Neural progenitor cell (in vitro differentiated cells): ENCODE measurements at regions not wholly inside any gene's neighbourhood (a gene's known extent, or its start where the extent isn't known, plus 50 kb on each side); places are given as distances from the start of the nearest gene placed in this dataset.

Experiments used
- DNase-seq: peaks from one replicate; pipeline ENCODE4 v3.0.0-alpha.2; 2016; ENCODE audit warnings: low spot score
- H2AFZ ChIP-seq: fragments of 200-600 bp; sonication (generic); replicated peaks from 2 replicates; pipeline ENCODE4 v1.6.1; 2016; ENCODE audit warnings: antibody characterized with exemption
- H3F3A ChIP-seq: fragments of 200-600 bp; sonication (generic); 2 replicates; pipeline ENCODE4 v1.6.1; 2016; ENCODE audit warnings: antibody characterized with exemption, low read depth
- H3K27ac ChIP-seq: fragments of 200-600 bp; sonication (generic); 2 replicates; pipeline ENCODE4 v1.5.1; 2016; ENCODE audit warnings: mild to moderate bottlenecking
- H3K27me3 ChIP-seq: fragments of 200-600 bp; sonication (generic); 2 replicates; pipeline ENCODE4 v1.6.1; 2016; ENCODE audit warnings: mild to moderate bottlenecking, moderate library complexity
- H3K36me3 ChIP-seq: fragments of 200-600 bp; sonication (generic); 2 replicates; pipeline ENCODE4 v1.5.1; 2016
- H3K4me1 ChIP-seq: fragments of 200-600 bp; sonication (generic); 2 replicates; pipeline ENCODE4 v1.6.1; 2016; ENCODE audit warnings: mixed run types
- H3K4me2 ChIP-seq: fragments of 200-600 bp; sonication (generic); 2 replicates; pipeline ENCODE4 v1.6.1; 2016
- H3K4me3 ChIP-seq: fragments of 200-600 bp; sonication (generic); 2 replicates; pipeline ENCODE4 v1.5.1; 2016
- H3K79me2 ChIP-seq: fragments of 200-600 bp; sonication (generic); 2 replicates; pipeline ENCODE4 v1.6.1; 2016; ENCODE audit warnings: low read depth
- H3K9ac ChIP-seq: fragments of 200-600 bp; sonication (generic); 2 replicates; pipeline ENCODE4 v1.6.1; 2016
- H3K9me3 ChIP-seq: fragments of 200-600 bp; sonication (generic); 2 replicates; pipeline ENCODE4 v1.5.1; 2016; ENCODE audit warnings: low read depth
- H4K20me1 ChIP-seq: fragments of 200-600 bp; sonication (generic); 2 replicates; pipeline ENCODE4 v1.6.1; 2016; ENCODE audit warnings: low read depth
- H3K27ac Mint-ChIP-seq: 3 replicates; pipeline ENCODE4 v1.8.0; 2021; ENCODE audit warnings: mixed read lengths
- H3K27me3 Mint-ChIP-seq: 2 replicates; pipeline ENCODE4 v1.8.0; 2022; ENCODE audit warnings: low read depth, mild to moderate bottlenecking, inconsistent platforms, moderate library complexity, mixed read lengths; ENCODE audit not compliant: insufficient read depth
- H3K36me3 Mint-ChIP-seq: 3 replicates; pipeline ENCODE4 v1.8.0; 2021; ENCODE audit warnings: mixed read lengths
- H3K4me1 Mint-ChIP-seq: 3 replicates; pipeline ENCODE4 v1.8.0; 2021; ENCODE audit warnings: mixed read lengths
- H3K4me3 Mint-ChIP-seq: 3 replicates; pipeline ENCODE4 v1.8.0; 2021; ENCODE audit warnings: mild to moderate bottlenecking, moderate library complexity, mixed read lengths
- H3K9me3 Mint-ChIP-seq: 3 replicates; pipeline ENCODE4 v1.8.0; 2020; ENCODE audit warnings: mixed read lengths
- EZH2 ChIP-seq: fragments of 200-600 bp; sonication (generic); IDR thresholded peaks from 2 replicates; pipeline ENCODE4 v1.6.1; 2017; ENCODE audit warnings: antibody characterized with exemption, mild to moderate bottlenecking, moderate library complexity
- EZH2phosphoT487 ChIP-seq: fragments of 200-600 bp; sonication (generic); IDR thresholded peaks from 2 replicates; pipeline ENCODE4 v1.6.1; 2017; ENCODE audit warnings: antibody characterized with exemption
- TF ChIP-seq, protein P1 (sequence below): fragments of 200-600 bp; sonication (generic); IDR thresholded peaks from 2 replicates; pipeline ENCODE4 v1.5.1; 2017; ENCODE audit warnings: antibody characterized with exemption, mild to moderate bottlenecking

DNA sequence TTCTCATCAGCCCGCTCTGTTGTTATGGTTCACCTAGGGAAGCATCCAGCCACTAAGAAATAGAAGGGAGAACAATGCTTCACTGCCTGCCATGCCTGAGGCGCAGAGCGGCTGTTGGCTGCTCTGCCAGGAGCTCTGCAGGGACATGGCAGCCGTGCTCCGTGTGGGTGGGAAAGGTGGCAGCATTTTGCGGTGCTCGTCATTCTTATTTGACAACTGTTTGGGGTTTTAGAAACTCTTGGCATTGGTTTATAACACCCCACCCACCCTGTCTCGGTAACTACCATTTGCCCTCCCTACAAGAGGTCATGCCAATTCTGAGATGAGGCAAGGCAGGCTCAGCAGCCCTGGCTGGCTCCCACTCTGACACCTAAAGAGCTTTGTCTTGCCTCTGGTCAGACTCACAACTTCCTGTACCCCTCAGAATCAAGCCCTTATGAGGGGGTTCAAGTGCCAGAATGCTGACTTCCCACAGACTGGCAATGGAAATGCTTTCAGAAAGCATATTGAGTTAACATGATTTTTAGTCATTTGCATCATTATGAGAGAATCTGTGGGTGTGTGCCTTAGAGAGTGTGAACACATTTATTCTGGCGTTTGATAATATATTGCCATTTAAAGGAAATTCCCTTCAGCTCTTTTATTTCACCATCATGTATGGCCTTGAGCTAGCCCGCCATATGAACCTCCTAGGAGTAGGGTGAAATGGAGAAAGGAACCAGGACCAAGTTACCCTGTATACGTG, 288.0 kb upstream of the ANKRD55 start:
- H3K36me3 ChIP-seq: no peaks in the 10 kb centered on the region
- H3K27me3 ChIP-seq: no peaks in the 10 kb centered on the region
- Mint-ChIP-seq H3K9me3 (no peaks in the 10 kb centered on the region), H3K27ac (no peak overlapping the region), H3K36me3 (no peaks in the 10 kb centered on the region), H3K4me3 (no peak overlapping the region), H3K4me1 (peaks cover 6% of the 10 kb centered on the region), H3K27me3 (peaks cover 2% of the 10 kb centered on the region)
- no peaks in the 10 kb centered on the region for H3K79me2 ChIP-seq
- TF ChIP-seq, protein P1, sequence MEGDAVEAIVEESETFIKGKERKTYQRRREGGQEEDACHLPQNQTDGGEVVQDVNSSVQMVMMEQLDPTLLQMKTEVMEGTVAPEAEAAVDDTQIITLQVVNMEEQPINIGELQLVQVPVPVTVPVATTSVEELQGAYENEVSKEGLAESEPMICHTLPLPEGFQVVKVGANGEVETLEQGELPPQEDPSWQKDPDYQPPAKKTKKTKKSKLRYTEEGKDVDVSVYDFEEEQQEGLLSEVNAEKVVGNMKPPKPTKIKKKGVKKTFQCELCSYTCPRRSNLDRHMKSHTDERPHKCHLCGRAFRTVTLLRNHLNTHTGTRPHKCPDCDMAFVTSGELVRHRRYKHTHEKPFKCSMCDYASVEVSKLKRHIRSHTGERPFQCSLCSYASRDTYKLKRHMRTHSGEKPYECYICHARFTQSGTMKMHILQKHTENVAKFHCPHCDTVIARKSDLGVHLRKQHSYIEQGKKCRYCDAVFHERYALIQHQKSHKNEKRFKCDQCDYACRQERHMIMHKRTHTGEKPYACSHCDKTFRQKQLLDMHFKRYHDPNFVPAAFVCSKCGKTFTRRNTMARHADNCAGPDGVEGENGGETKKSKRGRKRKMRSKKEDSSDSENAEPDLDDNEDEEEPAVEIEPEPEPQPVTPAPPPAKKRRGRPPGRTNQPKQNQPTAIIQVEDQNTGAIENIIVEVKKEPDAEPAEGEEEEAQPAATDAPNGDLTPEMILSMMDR: no peak
- no peak overlapping the region for H3K27ac ChIP-seq
- no peak overlapping the region for H2AFZ ChIP-seq
- no peaks in the 10 kb centered on the region for H4K20me1 ChIP-seq
- no peaks in the 10 kb centered on the region for H3F3A ChIP-seq
- H3K9me3 ChIP-seq: no peaks in the 10 kb centered on the region
- H3K4me2 ChIP-seq: no peak overlapping the region
- H3K9ac ChIP-seq: no peak overlapping the region
- no peak for DNase-seq
- H3K4me1 ChIP-seq: no peaks in the 10 kb centered on the region
- H3K4me3 ChIP-seq: no peak overlapping the region

DNA sequence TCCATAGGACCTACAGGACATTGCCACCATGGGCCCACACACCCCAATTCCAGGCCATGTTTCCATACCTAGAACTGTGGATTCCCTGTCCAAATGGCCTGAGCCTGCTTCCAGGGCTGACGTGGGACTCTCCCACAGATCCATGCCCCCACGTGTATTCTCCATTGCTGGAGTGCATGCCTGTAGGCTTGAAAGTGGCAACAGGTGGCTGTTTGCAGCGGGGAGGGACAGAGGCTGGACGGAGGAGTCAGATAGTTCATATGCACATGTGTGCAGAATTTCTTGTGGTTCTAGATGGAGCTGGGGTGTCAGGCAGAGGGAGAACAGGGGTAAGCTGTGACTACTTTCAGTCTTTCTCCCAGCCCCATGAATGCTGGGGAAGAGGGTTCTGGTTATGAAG, 285.7 kb upstream of the ANKRD55 start:
- no peaks in the 10 kb centered on the region for H3K36me3 Mint-ChIP-seq
- peaks cover 4% of the 10 kb centered on the region for H3K4me1 ChIP-seq
- H3K4me3 ChIP-seq: no peak overlapping the region
- H3F3A ChIP-seq: no peaks in the 10 kb centered on the region
- no peak overlapping the region for H2AFZ ChIP-seq
- H4K20me1 ChIP-seq: no peaks in the 10 kb centered on the region
- no peaks in the 10 kb centered on the region for H3K36me3 ChIP-seq
- H3K4me3 Mint-ChIP-seq: no peak overlapping the region
- H3K27me3 Mint-ChIP-seq: peaks cover 7% of the 10 kb centered on the region
- H3K9me3 ChIP-seq: no peaks in the 10 kb centered on the region
- no peak overlapping the region for H3K4me2 ChIP-seq
- no peak for DNase-seq
- TF ChIP-seq EZH2 (no peak), EZH2phosphoT487 (no peak)
- TF ChIP-seq, protein P1: no peak
- no peak overlapping the region for H3K9ac ChIP-seq
- H3K27ac ChIP-seq: no peak overlapping the region
- no peaks in the 10 kb centered on the region for H3K9me3 Mint-ChIP-seq
- H3K79me2 ChIP-seq: no peaks in the 10 kb centered on the region
- no peak overlapping the region for H3K27ac Mint-ChIP-seq
- H3K4me1 Mint-ChIP-seq: peaks cover 15% of the 10 kb centered on the region
- H3K27me3 ChIP-seq: no peaks in the 10 kb centered on the region

DNA sequence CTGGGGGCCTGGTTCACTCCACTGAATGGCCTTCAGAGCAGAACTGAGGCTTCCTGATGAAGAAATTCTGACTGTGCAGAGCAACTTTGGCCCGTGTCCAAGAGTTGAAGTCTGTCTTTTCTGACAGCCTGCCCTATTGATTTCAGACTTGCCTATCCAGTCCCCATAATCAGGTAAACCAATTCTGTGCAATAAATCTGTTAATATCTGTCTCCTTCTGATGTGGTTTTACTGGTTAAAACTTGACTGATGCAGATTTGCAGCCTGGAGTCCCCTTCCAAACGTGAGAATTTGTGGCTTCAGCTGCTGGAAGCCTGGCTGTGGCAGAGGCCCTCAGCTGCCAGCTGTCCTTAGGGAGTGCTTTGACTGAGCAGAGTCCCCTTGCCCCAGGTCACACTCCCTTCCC, 283.9 kb upstream of the ANKRD55 start:
- Mint-ChIP-seq H3K9me3 (no peaks in the 10 kb centered on the region), H3K27me3 (peaks cover 7% of the 10 kb centered on the region), H3K4me1 (peaks cover 13% of the 10 kb centered on the region), H3K27ac (no peak overlapping the region), H3K4me3 (no peak overlapping the region), H3K36me3 (no peaks in the 10 kb centered on the region)
- no peak overlapping the region for H3K27ac ChIP-seq
- peaks cover 4% of the 10 kb centered on the region for H3K4me1 ChIP-seq
- no peaks in the 10 kb centered on the region for H3K9me3 ChIP-seq
- no peaks in the 10 kb centered on the region for H3K27me3 ChIP-seq
- no peaks in the 10 kb centered on the region for H3F3A ChIP-seq
- no peak overlapping the region for H3K4me2 ChIP-seq
- no peak for TF ChIP-seq EZH2phosphoT487
- TF ChIP-seq, protein P1: no peak
- no peak for TF ChIP-seq EZH2
- no peak overlapping the region for H3K9ac ChIP-seq
- no peak for DNase-seq
- H4K20me1 ChIP-seq: no peaks in the 10 kb centered on the region
- H3K4me3 ChIP-seq: no peak overlapping the region
- no peaks in the 10 kb centered on the region for H3K79me2 ChIP-seq
- no peaks in the 10 kb centered on the region for H3K36me3 ChIP-seq
- H2AFZ ChIP-seq: no peak overlapping the region
